Tibial nerve (tissue), 4 donors: ENCODE measurements at regions not wholly inside any gene's neighbourhood (a gene's known extent, or its start where the extent isn't known, plus 50 kb on each side); places are given as distances from the start of the nearest gene placed in this dataset.

Experiments used
- DNase-seq, 2 donors: peaks; one replicate each; pipeline ENCODE4 v3.0.0-alpha.2; 2019; ENCODE audit warnings: low spot score in 2 of 2
- H3K27ac ChIP-seq, 4 donors: fragments of 200-600 bp; sonication (generic) in 3 of 4; one replicate each; pipeline ENCODE4 v1.5.1; 2017 to 2019; ENCODE audit warnings: mild to moderate bottlenecking in 1 of 4
- H3K27me3 ChIP-seq, 2 donors: fragments of 200-600 bp; sonication (generic) in 1 of 2; one replicate each; pipeline versions ENCODE4 v1.5.1 to v1.6.0; 2017 to 2019
- H3K36me3 ChIP-seq, 3 donors: fragments of 200-600 bp; sonication (generic); one replicate each; pipeline ENCODE4 v1.5.1; 2018 to 2019
- H3K4me1 ChIP-seq, 4 donors: fragments of 200-600 bp; sonication (generic) in 3 of 4; one replicate each; pipeline ENCODE4 v1.5.1; 2017 to 2019
- H3K4me3 ChIP-seq, 4 donors: fragments of 200-600 bp; sonication (generic) in 3 of 4; one replicate each; pipeline ENCODE4 v1.5.1; 2017 to 2019; ENCODE audit warnings: mild to moderate bottlenecking in 1 of 4, moderate library complexity in 1 of 4
- H3K9me3 ChIP-seq, 4 donors: fragments of 200-600 bp; sonication (generic) in 3 of 4; one replicate each; pipeline ENCODE4 v1.5.1; 2017 to 2019
- CTCF ChIP-seq, 5 experiments: fragments of 200-600 bp in 3 of 5; fragments of 450-650 bp in 2 of 5; sonication (generic) in 3 of 5; IDR thresholded peaks; one replicate each; pipeline ENCODE4 v1.5.1; 2016 to 2019; ENCODE audit warnings: antibody characterized with exemption in 5 of 5, mild to moderate bottlenecking in 3 of 5, moderate library complexity in 2 of 5
- EP300 ChIP-seq, 2 donors: sonication (generic); formaldehyde crosslinking; IDR thresholded peaks; one replicate each; pipeline ENCODE4 v1.6.1; 2017; ENCODE audit warnings: antibody characterized with exemption in 2 of 2, mild to moderate bottlenecking in 1 of 2
- POLR2A ChIP-seq, 2 donors: fragments of 450-650 bp; IDR thresholded peaks; one replicate each; pipeline ENCODE4 v1.6.1; 2017; ENCODE audit warnings: antibody characterized with exemption in 2 of 2, mild to moderate bottlenecking in 2 of 2, moderate library complexity in 2 of 2
- WGBS, 2 donors: methylation state at CpG; one replicate each; pipeline ENCODE4 v1.1.5; 2018; 5-methylcytosine and 5-hydroxymethylcytosine counted together

DNA sequence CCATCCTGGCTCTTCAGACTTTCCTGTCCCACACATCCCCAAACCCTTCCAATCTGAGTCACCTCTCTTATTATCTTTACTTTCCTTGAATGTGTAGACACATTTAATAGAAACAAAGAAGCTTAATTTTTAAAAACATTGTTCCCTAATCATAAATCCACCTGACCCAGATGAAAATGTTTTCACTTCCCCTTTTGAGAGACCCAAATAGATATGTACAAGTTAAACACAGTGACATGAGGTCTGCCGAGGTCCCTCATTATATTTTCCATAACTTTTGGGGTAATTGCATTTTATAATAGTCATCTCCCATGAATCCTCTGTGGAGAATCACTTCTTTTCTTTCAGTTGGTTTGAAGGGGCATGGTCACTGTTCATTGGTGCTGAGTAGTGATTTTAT is 191.1 kb downstream of the GRIN2B start:
- Histone ChIP-seq H3K4me1 (no peaks in the 10 kb centered on the region), H3K27ac (no peak overlapping the region), H3K27me3 (no peaks in the 10 kb centered on the region), H3K36me3 (no peaks in the 10 kb centered on the region), H3K9me3 (no peaks in the 10 kb centered on the region), H3K4me3 (no peak overlapping the region)
- no peak for DNase-seq
- TF ChIP-seq CTCF (IDR thresholded peaks at IDR 0.05), result no peak
- no peak for TF ChIP-seq EP300 (IDR thresholded peaks at IDR 0.05)
- TF ChIP-seq POLR2A (IDR thresholded peaks at IDR 0.05), result no peak
- WGBS, 2 donors, result 71 to 80% methylated on average over 1 of the region's 1 CpG

- Histone ChIP-seq H3K9me3 (no peaks in the 10 kb centered on the region), H3K27me3 (no peaks in the 10 kb centered on the region), H3K4me1 (no peaks in the 10 kb centered on the region), H3K4me3 (no peak overlapping the region), H3K36me3 (no peaks in the 10 kb centered on the region), H3K27ac (no peak overlapping the region)
- WGBS, 2 donors, result 66 to 69% methylated on average over 5 of the region's 5 CpGs
- DNase-seq, result no peak
- TF ChIP-seq EP300 (IDR thresholded peaks at IDR 0.05) (no peak), POLR2A (IDR thresholded peaks at IDR 0.05) (no peak), CTCF (IDR thresholded peaks at IDR 0.05) (no peak)
These were observed 192.8 kb downstream of the GRIN2B start for GRCh38 chr12:13788626-13789025.

DNA sequence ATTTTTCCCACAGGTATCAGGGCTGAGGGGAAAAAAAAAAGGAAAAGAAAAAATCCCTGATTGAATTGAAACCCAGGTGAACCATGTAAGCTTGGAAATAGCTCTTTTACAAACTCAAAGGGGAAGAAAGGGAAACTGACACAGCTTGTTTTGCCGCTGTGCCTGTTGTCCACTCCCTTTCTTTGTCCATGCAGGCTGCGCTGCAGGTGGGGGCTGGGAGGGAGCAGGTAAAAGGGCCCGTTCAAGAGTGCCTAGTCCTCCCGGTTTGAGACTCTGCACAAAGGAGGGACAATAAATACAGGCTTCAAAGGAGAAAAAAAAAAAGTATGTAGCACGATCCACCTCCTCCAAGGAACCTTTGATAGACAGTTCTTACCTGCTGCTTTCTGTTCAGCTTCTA is 194.8 kb downstream of the GRIN2B start:
- Histone ChIP-seq H3K4me1 (no peaks in the 10 kb centered on the region), H3K27me3 (no peaks in the 10 kb centered on the region), H3K27ac (no peak overlapping the region), H3K36me3 (no peaks in the 10 kb centered on the region), H3K4me3 (no peak overlapping the region), H3K9me3 (no peaks in the 10 kb centered on the region)
- no peak for DNase-seq
- 53 to 63% methylated on average over 5 of the region's 5 CpGs for WGBS, 2 donors
- TF ChIP-seq POLR2A (IDR thresholded peaks at IDR 0.05), result no peak
- TF ChIP-seq EP300 (IDR thresholded peaks at IDR 0.05), result no peak
- TF ChIP-seq CTCF (IDR thresholded peaks at IDR 0.05), result no peak

GRCh38 chr12:13784504-13784903 is 196.9 kb downstream of the GRIN2B start:
- H3K36me3 ChIP-seq, result no peaks in the 10 kb centered on the region
- H3K4me3 ChIP-seq, result no peak overlapping the region
- H3K9me3 ChIP-seq, result no peaks in the 10 kb centered on the region
- no peak overlapping the region for H3K27ac ChIP-seq
- H3K27me3 ChIP-seq, result no peaks in the 10 kb centered on the region
- WGBS, 2 donors, result 71 to 92% methylated on average over 1 of the region's 1 CpG
- no peak for DNase-seq
- no peak for TF ChIP-seq CTCF (IDR thresholded peaks at IDR 0.05)
- no peak for TF ChIP-seq EP300 (IDR thresholded peaks at IDR 0.05)
- TF ChIP-seq POLR2A (IDR thresholded peaks at IDR 0.05), result no peak
- H3K4me1 ChIP-seq, result no peaks in the 10 kb centered on the region

DNA sequence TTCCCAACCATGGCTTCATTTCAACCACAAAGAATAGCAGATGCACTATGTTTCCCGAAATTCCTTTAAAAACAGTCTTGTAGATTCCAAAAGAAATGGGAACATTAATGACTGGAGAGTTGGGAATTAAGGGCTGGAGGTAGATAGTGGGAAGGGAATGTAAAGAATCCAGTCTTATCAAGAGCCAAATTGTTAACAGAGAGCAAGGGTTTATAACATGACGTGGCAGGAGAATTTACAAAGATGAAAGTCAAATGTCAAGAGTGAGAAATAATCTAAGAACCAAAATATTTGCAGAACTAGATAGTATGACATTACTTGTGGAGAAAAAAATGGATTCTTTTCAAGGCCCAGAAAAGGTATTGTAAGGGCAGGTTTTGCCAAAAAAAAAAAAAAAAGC is 200.9 kb downstream of the GRIN2B start:
- no peak overlapping the region for H3K27ac ChIP-seq
- no peak for DNase-seq
- H3K9me3 ChIP-seq, result no peaks in the 10 kb centered on the region
- TF ChIP-seq EP300 (IDR thresholded peaks at IDR 0.05), result no peak
- no peak for TF ChIP-seq CTCF (IDR thresholded peaks at IDR 0.05)
- no peak for TF ChIP-seq POLR2A (IDR thresholded peaks at IDR 0.05)
- no peaks in the 10 kb centered on the region for H3K27me3 ChIP-seq
- no peaks in the 10 kb centered on the region for H3K36me3 ChIP-seq
- H3K4me3 ChIP-seq, result no peak overlapping the region
- 16 to 20% methylated on average over 2 of the region's 2 CpGs for WGBS, 2 donors
- no peaks in the 10 kb centered on the region for H3K4me1 ChIP-seq
